Osteocyte (in vitro differentiated cells): ENCODE measurements at regions not wholly inside any gene's neighbourhood (a gene's known extent, or its start where the extent isn't known, plus 50 kb on each side); places are given as distances from the start of the nearest gene placed in this dataset.

Experiments
- DNase-seq: peaks from one replicate; pipeline ENCODE4 v3.0.0; 2021; ENCODE audit warnings: mixed read lengths; ENCODE audit not compliant: unreplicated experiment; ENCODE audit errors: extremely low spot score
- H3K27ac Mint-ChIP-seq: one replicate; pipeline ENCODE4 v1.8.0; 2021; ENCODE audit warnings: mild to moderate bottlenecking, mixed read lengths; ENCODE audit not compliant: unreplicated experiment
- H3K27me3 Mint-ChIP-seq: one replicate; pipeline ENCODE4 v1.8.0; 2021; ENCODE audit warnings: mixed read lengths; ENCODE audit not compliant: unreplicated experiment
- H3K36me3 Mint-ChIP-seq: one replicate; pipeline ENCODE4 v1.8.0; 2021; ENCODE audit warnings: mixed read lengths; ENCODE audit not compliant: unreplicated experiment
- H3K4me1 Mint-ChIP-seq: one replicate; pipeline ENCODE4 v1.8.0; 2021; ENCODE audit warnings: mixed read lengths; ENCODE audit not compliant: unreplicated experiment
- H3K4me3 Mint-ChIP-seq: one replicate; pipeline ENCODE4 v1.8.0; 2021; ENCODE audit warnings: mild to moderate bottlenecking, moderate library complexity, mixed read lengths; ENCODE audit not compliant: unreplicated experiment
- H3K9me3 Mint-ChIP-seq: one replicate; pipeline ENCODE4 v1.8.0; 2021; ENCODE audit warnings: mixed read lengths; ENCODE audit not compliant: unreplicated experiment
- CTCF ChIP-seq: fragments of 200-600 bp; sonication (generic); IDR thresholded peaks from 2 replicates; pipeline ENCODE4 v1.5.0; 2021; ENCODE audit warnings: antibody characterized with exemption, mild to moderate bottlenecking, moderate library complexity

- H3K27me3 Mint-ChIP-seq = no peaks in the 10 kb centered on the region
- H3K4me3 Mint-ChIP-seq = no peak overlapping the region
- no peak for TF ChIP-seq CTCF
- DNase-seq = no peak
- no peak overlapping the region for H3K27ac Mint-ChIP-seq
- no peaks in the 10 kb centered on the region for H3K9me3 Mint-ChIP-seq
- peaks cover 21% of the 10 kb centered on the region for H3K4me1 Mint-ChIP-seq
- no peaks in the 10 kb centered on the region for H3K36me3 Mint-ChIP-seq
These were observed 322.3 kb downstream of the GBE1 start for GRCh38 chr3:81439108-81439507.

GRCh38 chr3:81437683-81438082 is 323.8 kb downstream of the GBE1 start:
- H3K36me3 Mint-ChIP-seq = no peaks in the 10 kb centered on the region
- H3K27ac Mint-ChIP-seq = no peak overlapping the region
- H3K4me3 Mint-ChIP-seq = no peak overlapping the region
- no peaks in the 10 kb centered on the region for H3K27me3 Mint-ChIP-seq
- TF ChIP-seq CTCF = no peak
- H3K4me1 Mint-ChIP-seq = peaks cover 7% of the 10 kb centered on the region
- H3K9me3 Mint-ChIP-seq = no peaks in the 10 kb centered on the region
- no peak for DNase-seq

- Mint-ChIP-seq H3K27ac (no peak overlapping the region), H3K4me1 (peaks cover 3% of the 10 kb centered on the region), H3K36me3 (no peaks in the 10 kb centered on the region), H3K27me3 (no peaks in the 10 kb centered on the region), H3K9me3 (no peaks in the 10 kb centered on the region), H3K4me3 (no peak overlapping the region)
- TF ChIP-seq CTCF = no peak
- DNase-seq = no peak
These were observed 325.3 kb downstream of the GBE1 start for GRCh38 chr3:81436182-81436581.

GRCh38 chr3:81435050-81435449 is 326.4 kb downstream of the GBE1 start:
- Mint-ChIP-seq H3K4me1 (peaks cover 3% of the 10 kb centered on the region), H3K4me3 (no peak overlapping the region), H3K36me3 (no peaks in the 10 kb centered on the region), H3K9me3 (no peaks in the 10 kb centered on the region), H3K27ac (no peak overlapping the region), H3K27me3 (no peaks in the 10 kb centered on the region)
- TF ChIP-seq CTCF = no peak
- no peak for DNase-seq

- H3K4me3 Mint-ChIP-seq = no peak overlapping the region
- no peak for DNase-seq
- H3K27me3 Mint-ChIP-seq = no peaks in the 10 kb centered on the region
These were observed 327.3 kb downstream of the GBE1 start for GRCh38 chr3:81434161-81434560.

More at GRCh38 chr3:81434161-81434560, 327.3 kb downstream of the GBE1 start:
- Mint-ChIP-seq H3K27ac (no peak overlapping the region), H3K36me3 (no peaks in the 10 kb centered on the region), H3K4me1 (peaks cover 3% of the 10 kb centered on the region), H3K9me3 (no peaks in the 10 kb centered on the region)
- no peak for TF ChIP-seq CTCF
